Parathyroid adenoma (tissue), 2 donors: ENCODE measurements at regions not wholly inside any gene's neighbourhood (a gene's known extent, or its start where the extent isn't known, plus 50 kb on each side); places are given as distances from the start of the nearest gene placed in this dataset.

Experiments
- H2AFZ ChIP-seq: fragments of 300-600 bp; sonication (generic); one replicate; pipeline ENCODE4 v1.7.0; 2017; ENCODE audit warnings: antibody characterized with exemption, mild to moderate bottlenecking
- H3K27ac ChIP-seq: fragments of 300-600 bp; sonication (generic); one replicate; pipeline ENCODE4 v1.7.0; 2017
- H3K27me3 ChIP-seq: fragments of 300-600 bp; sonication (generic); one replicate; pipeline ENCODE4 v1.7.0; 2017; ENCODE audit warnings: low read length; ENCODE audit not compliant: control insufficient read depth, insufficient read depth
- H3K36me3 ChIP-seq: fragments of 300-600 bp; sonication (generic); one replicate; pipeline ENCODE4 v1.7.0; 2017; ENCODE audit warnings: low read length; ENCODE audit not compliant: control insufficient read depth, insufficient read depth
- H3K4me1 ChIP-seq: fragments of 300-600 bp; sonication (generic); one replicate; pipeline ENCODE4 v1.7.0; 2017; ENCODE audit warnings: control low read depth
- H3K4me2 ChIP-seq: fragments of 300-600 bp; sonication (generic); one replicate; pipeline ENCODE4 v1.7.0; 2017; ENCODE audit warnings: low read length
- H3K4me3 ChIP-seq: fragments of 300-600 bp; sonication (generic); one replicate; pipeline ENCODE4 v1.7.0; 2017; ENCODE audit warnings: low read depth, low read length
- H3K79me2 ChIP-seq: fragments of 300-600 bp; sonication (generic); one replicate; pipeline ENCODE4 v1.7.0; 2017; ENCODE audit warnings: control low read depth
- H3K9ac ChIP-seq: fragments of 300-600 bp; sonication (generic); one replicate; pipeline ENCODE4 v1.7.0; 2017; ENCODE audit warnings: mild to moderate bottlenecking
- H3K9me3 ChIP-seq: fragments of 300-600 bp; sonication (generic); one replicate; pipeline ENCODE4 v1.7.0; 2017; ENCODE audit warnings: low read length; ENCODE audit not compliant: control insufficient read depth
- CTCF ChIP-seq: fragments of 300-600 bp; sonication (generic); IDR thresholded peaks from one replicate; pipeline ENCODE4 v1.7.0; 2017; ENCODE audit warnings: antibody characterized with exemption, mild to moderate bottlenecking
- donor health status: primary hyperparathyroidism.

GRCh38 chr6:104349191-104349590 is 510.5 kb downstream of the HACE1 start:
- TF ChIP-seq CTCF = no peak

GRCh38 chr6:104344223-104344622 is 515.5 kb downstream of the HACE1 start:
- no peak overlapping the region for H3K4me2 ChIP-seq
- H3K4me3 ChIP-seq = no peak overlapping the region
- TF ChIP-seq CTCF = no peak
- H3K4me1 ChIP-seq = no peaks in the 10 kb centered on the region
- H3K79me2 ChIP-seq = no peaks in the 10 kb centered on the region
- H3K36me3 ChIP-seq = no peaks in the 10 kb centered on the region
- no peak overlapping the region for H3K9ac ChIP-seq
- H3K27ac ChIP-seq = no peak overlapping the region
- H3K27me3 ChIP-seq = no peaks in the 10 kb centered on the region
- H3K9me3 ChIP-seq = no peaks in the 10 kb centered on the region
- H2AFZ ChIP-seq = no peak overlapping the region

More at GRCh38 chr6:104349191-104349590, 510.5 kb downstream of the HACE1 start:
- Histone ChIP-seq H3K27ac (no peak overlapping the region), H3K79me2 (no peaks in the 10 kb centered on the region), H3K36me3 (no peaks in the 10 kb centered on the region), H2AFZ (no peak overlapping the region), H3K27me3 (no peaks in the 10 kb centered on the region), H3K9me3 (no peaks in the 10 kb centered on the region), H3K4me1 (no peaks in the 10 kb centered on the region), H3K4me2 (no peak overlapping the region), H3K4me3 (no peak overlapping the region), H3K9ac (no peak overlapping the region)

GRCh38 chr6:104332364-104332763 is 527.4 kb downstream of the HACE1 start:
- H3K4me2 ChIP-seq = no peak overlapping the region
- no peak for TF ChIP-seq CTCF
- H3K27ac ChIP-seq = no peak overlapping the region

GRCh38 chr6:104326173-104327001 is 533.3 kb downstream of the HACE1 start:
- no peak overlapping the region for H3K27ac ChIP-seq
- no peaks in the 10 kb centered on the region for H3K9me3 ChIP-seq
- TF ChIP-seq CTCF = no peak
- H3K4me2 ChIP-seq = no peak overlapping the region
- no peak overlapping the region for H3K9ac ChIP-seq
- no peaks in the 10 kb centered on the region for H3K4me1 ChIP-seq
- no peaks in the 10 kb centered on the region for H3K36me3 ChIP-seq
- no peak overlapping the region for H2AFZ ChIP-seq
- H3K79me2 ChIP-seq = no peaks in the 10 kb centered on the region
- no peaks in the 10 kb centered on the region for H3K27me3 ChIP-seq
- no peak overlapping the region for H3K4me3 ChIP-seq

More at GRCh38 chr6:104332364-104332763, 527.4 kb downstream of the HACE1 start:
- no peaks in the 10 kb centered on the region for H3K4me1 ChIP-seq
- no peaks in the 10 kb centered on the region for H3K27me3 ChIP-seq
- H2AFZ ChIP-seq = no peak overlapping the region
- no peak overlapping the region for H3K4me3 ChIP-seq
- H3K9me3 ChIP-seq = no peaks in the 10 kb centered on the region
- H3K36me3 ChIP-seq = no peaks in the 10 kb centered on the region
- H3K79me2 ChIP-seq = no peaks in the 10 kb centered on the region
- no peak overlapping the region for H3K9ac ChIP-seq
